ENCODE measurements at regions not wholly inside any gene's neighbourhood (a gene's known extent, or its start where the extent isn't known, plus 50 kb on each side); places are given as distances from the start of the nearest gene placed in this dataset.

DNA sequence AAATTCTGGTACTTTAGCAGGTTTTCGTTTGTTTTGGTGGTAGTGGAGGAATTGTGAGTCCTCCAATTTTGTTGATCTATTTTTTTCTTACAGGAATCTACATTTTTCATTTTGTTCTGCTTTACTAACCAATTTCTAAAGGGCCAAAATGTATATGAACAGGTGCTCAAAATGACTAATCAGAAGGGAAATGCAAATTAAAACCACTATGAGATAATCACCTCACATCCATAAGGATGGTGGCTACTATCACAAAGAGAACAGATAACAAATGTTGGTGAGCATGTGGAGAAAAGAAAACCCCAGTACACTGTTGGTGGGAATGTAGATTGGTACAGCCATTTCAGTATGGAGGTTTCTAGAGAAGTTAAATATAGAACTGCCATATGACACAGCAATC lies 134.2 kb downstream of the LMO4 start:
- Histone ChIP-seq H3K4me3 (ENCODE audit: low read depth, low read length) (no peak overlapping the region), H3K4me1 (ENCODE audit: control insufficient read depth, insufficient read depth, low read length, poor library complexity, severe bottlenecking) (no peaks in the 10 kb centered on the region), H3K36me3 (ENCODE audit: control insufficient read depth, insufficient read depth, low read length) (no peaks in the 10 kb centered on the region), H3K9me3 (ENCODE audit: control insufficient read depth in 2 of 2, low read length in 2 of 2) (no peaks in the 10 kb centered on the region), H3K27ac (ENCODE audit: insufficient read depth, low read length, poor library complexity, severe bottlenecking) (no peak overlapping the region), H3K27me3 (ENCODE audit: control insufficient read depth, insufficient read depth, low read length) (no peaks in the 10 kb centered on the region)
- Mint-ChIP-seq H3K9me3 (peaks cover 1 to 13% (median 3%) of the 10 kb centered on the region in 7 donors), H3K36me3 (no peaks in the 10 kb centered on the region), H3K27ac (no peak overlapping the region), H3K4me3 (no peak overlapping the region), H3K4me1 (no peaks in the 10 kb centered on the region), H3K27me3 (no peaks in the 10 kb centered on the region)
- ATAC-seq (ENCODE audit: low read depth in 2 of 2) (no peak), DNase-seq (no peak)

DNA sequence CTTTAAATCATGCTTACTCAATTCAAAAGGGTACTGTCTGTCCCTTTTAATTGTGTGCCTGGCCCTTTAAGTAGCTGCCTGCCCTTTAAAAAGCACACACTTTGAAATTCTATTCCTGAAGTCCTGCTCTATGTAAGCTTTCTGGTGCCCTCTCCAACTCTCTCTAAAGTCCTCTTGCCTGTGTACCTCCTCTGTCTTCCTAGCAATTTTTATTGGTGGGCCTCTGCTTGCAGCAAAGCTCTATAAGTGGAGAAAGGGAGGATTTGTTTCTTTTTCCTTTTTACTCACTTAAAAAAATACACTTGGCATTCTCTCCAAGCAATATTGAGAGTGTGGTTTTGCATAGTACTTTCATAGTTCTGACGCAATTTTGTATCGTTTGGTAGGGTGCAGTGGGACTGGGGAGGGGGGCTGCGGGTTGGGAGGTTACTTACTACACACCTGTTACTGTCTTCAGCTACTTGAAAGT lies 135.4 kb downstream of the LMO4 start:
- no peak for DNase-seq
- no peaks in the 10 kb centered on the region for H3K4me1 ChIP-seq (ENCODE audit: control insufficient read depth, insufficient read depth, low read length, poor library complexity, severe bottlenecking)
- no peak for ATAC-seq (ENCODE audit: low read depth in 2 of 2)
- Mint-ChIP-seq H3K4me1 (no peaks in the 10 kb centered on the region), H3K27me3 (no peaks in the 10 kb centered on the region), H3K9me3 (peaks cover 0 to 13% (median 3%) of the 10 kb centered on the region in 7 donors), H3K36me3 (no peaks in the 10 kb centered on the region), H3K27ac (no peak overlapping the region), H3K4me3 (no peak overlapping the region)
- H3K36me3 ChIP-seq (ENCODE audit: control insufficient read depth, insufficient read depth, low read length), result no peaks in the 10 kb centered on the region
- H3K27ac ChIP-seq (ENCODE audit: insufficient read depth, low read length, poor library complexity, severe bottlenecking), result no peak overlapping the region
- H3K4me3 ChIP-seq (ENCODE audit: low read depth, low read length), result no peak overlapping the region
- no peaks in the 10 kb centered on the region for H3K27me3 ChIP-seq (ENCODE audit: control insufficient read depth, insufficient read depth, low read length)
- H3K9me3 ChIP-seq (ENCODE audit: control insufficient read depth in 2 of 2, low read length in 2 of 2), result no peaks in the 10 kb centered on the region

DNA sequence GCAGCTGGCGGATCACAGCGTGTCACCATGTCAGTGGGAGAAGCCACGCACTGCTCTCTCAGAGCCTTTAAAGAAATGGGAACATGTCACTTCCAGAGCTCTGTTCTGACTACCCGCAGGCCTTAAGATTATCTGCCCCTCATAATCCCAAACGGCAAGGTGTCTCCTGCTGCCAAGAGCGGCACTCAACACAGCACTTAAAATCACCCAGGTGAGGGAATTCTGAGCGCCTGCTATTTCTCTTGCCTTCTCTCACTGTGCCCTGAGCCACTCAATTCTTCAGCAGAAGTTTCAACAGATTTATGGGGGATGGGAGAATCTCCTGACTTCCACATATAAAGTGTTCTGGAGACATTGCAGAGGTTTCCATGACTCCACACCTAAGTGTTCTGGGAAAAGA lies 137.9 kb downstream of the LMO4 start:
- Histone ChIP-seq H3K4me3 (ENCODE audit: low read depth, low read length) (no peak overlapping the region), H3K27me3 (ENCODE audit: control insufficient read depth, insufficient read depth, low read length) (no peaks in the 10 kb centered on the region), H3K36me3 (ENCODE audit: control insufficient read depth, insufficient read depth, low read length) (no peaks in the 10 kb centered on the region), H3K4me1 (ENCODE audit: control insufficient read depth, insufficient read depth, low read length, poor library complexity, severe bottlenecking) (no peaks in the 10 kb centered on the region), H3K27ac (ENCODE audit: insufficient read depth, low read length, poor library complexity, severe bottlenecking) (no peak overlapping the region), H3K9me3 (ENCODE audit: control insufficient read depth in 2 of 2, low read length in 2 of 2) (no peaks in the 10 kb centered on the region)
- Mint-ChIP-seq H3K27me3 (no peaks in the 10 kb centered on the region), H3K4me3 (no peak overlapping the region), H3K27ac (no peak overlapping the region), H3K9me3 (peaks cover 0 to 3% (median 0%) of the 10 kb centered on the region in 7 donors), H3K36me3 (no peaks in the 10 kb centered on the region), H3K4me1 (no peaks in the 10 kb centered on the region)
- ATAC-seq (ENCODE audit: low read depth in 2 of 2) (no peak), DNase-seq (no peak)

DNA sequence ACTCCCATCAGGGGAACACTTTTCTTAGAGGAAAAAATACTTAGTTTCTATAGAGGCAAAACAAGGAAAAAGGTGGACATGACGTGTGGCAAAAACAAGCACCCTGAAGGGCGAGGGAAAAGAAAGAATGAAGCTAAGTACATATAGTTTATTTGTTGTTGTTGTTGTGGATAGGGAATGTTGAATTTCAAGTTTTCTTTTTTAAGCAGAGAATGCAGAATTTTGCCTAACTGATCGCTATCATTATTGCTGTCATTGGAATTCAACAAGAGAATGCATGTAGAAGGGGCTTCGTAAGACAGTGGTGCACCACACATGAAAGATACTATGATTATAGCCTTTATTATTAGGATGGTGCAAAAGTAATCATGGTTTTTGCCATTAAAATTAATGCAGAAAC lies 144.0 kb downstream of the LMO4 start:
- Mint-ChIP-seq H3K36me3 (no peaks in the 10 kb centered on the region), H3K27ac (no peak overlapping the region), H3K27me3 (no peaks in the 10 kb centered on the region), H3K4me1 (no peaks in the 10 kb centered on the region), H3K9me3 (peaks cover 0 to 5% (median 1%) of the 10 kb centered on the region in 7 donors), H3K4me3 (no peak overlapping the region)
- Histone ChIP-seq H3K27ac (ENCODE audit: insufficient read depth, low read length, poor library complexity, severe bottlenecking) (no peak overlapping the region), H3K4me3 (ENCODE audit: low read depth, low read length) (no peak overlapping the region), H3K4me1 (ENCODE audit: control insufficient read depth, insufficient read depth, low read length, poor library complexity, severe bottlenecking) (no peaks in the 10 kb centered on the region), H3K36me3 (ENCODE audit: control insufficient read depth, insufficient read depth, low read length) (no peaks in the 10 kb centered on the region), H3K27me3 (ENCODE audit: control insufficient read depth, insufficient read depth, low read length) (no peaks in the 10 kb centered on the region), H3K9me3 (ENCODE audit: control insufficient read depth in 2 of 2, low read length in 2 of 2) (no peaks in the 10 kb centered on the region)
- ATAC-seq (ENCODE audit: low read depth in 2 of 2) (no peak), DNase-seq (no peak)

DNA sequence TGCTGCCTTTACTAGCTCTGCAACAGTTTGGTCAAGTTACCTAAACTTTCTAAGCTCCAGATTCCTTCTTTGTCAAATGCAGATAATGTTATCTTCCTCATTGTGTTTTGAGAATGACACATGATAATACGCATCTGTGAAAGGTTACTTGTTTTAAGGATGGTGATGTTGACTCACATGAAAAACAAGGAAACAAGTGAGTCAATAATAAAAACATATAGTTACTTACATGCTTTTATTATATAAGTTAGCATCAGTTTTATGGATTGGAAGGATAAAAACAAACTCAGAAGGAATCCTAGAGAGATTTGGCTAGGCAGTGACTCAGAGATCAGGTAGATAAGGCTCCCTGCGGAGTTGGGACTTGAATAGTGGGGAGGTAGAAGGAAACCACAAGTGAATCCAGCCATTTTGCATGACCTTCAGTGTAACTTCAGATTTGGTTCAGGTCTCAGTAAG lies 144.6 kb downstream of the LMO4 start:
- no peak for DNase-seq
- no peaks in the 10 kb centered on the region for H3K36me3 Mint-ChIP-seq
- Histone ChIP-seq H3K27ac (ENCODE audit: insufficient read depth, low read length, poor library complexity, severe bottlenecking) (no peak overlapping the region), H3K4me1 (ENCODE audit: control insufficient read depth, insufficient read depth, low read length, poor library complexity, severe bottlenecking) (no peaks in the 10 kb centered on the region), H3K27me3 (ENCODE audit: control insufficient read depth, insufficient read depth, low read length) (no peaks in the 10 kb centered on the region), H3K9me3 (ENCODE audit: control insufficient read depth in 2 of 2, low read length in 2 of 2) (no peaks in the 10 kb centered on the region), H3K36me3 (ENCODE audit: control insufficient read depth, insufficient read depth, low read length) (no peaks in the 10 kb centered on the region), H3K4me3 (ENCODE audit: low read depth, low read length) (no peak overlapping the region)
- no peaks in the 10 kb centered on the region for H3K27me3 Mint-ChIP-seq
- no peak for ATAC-seq (ENCODE audit: low read depth in 2 of 2)
- no peaks in the 10 kb centered on the region for H3K4me1 Mint-ChIP-seq
- peaks cover 0 to 5% (median 1%) of the 10 kb centered on the region in 7 donors for H3K9me3 Mint-ChIP-seq
- no peak overlapping the region for H3K27ac Mint-ChIP-seq
- H3K4me3 Mint-ChIP-seq, result no peak overlapping the region

DNA sequence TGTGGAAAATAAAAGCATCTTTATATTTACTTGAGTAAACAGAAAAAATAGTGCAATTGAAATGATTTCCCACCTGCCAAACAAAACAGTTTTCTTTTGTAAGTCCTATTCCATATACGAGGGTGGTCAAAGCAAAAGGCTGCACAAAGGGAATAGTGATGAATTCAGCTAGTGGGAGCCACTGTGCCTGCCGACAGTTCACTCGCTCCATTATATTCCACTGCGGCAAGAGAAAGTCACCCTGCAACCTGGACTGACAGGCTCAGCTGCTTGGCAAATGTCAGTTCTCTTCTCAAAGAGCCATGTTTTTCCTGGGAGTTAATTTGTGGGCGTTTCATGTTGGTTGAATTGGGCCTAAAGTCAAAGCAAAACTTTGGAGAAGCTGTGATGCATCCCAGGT lies 145.4 kb downstream of the LMO4 start:
- H3K27ac ChIP-seq (ENCODE audit: insufficient read depth, low read length, poor library complexity, severe bottlenecking), result no peak overlapping the region
- DNase-seq (no peak), ATAC-seq (ENCODE audit: low read depth in 2 of 2) (no peak)
- H3K4me3 Mint-ChIP-seq, result no peak overlapping the region
- H3K9me3 Mint-ChIP-seq, result peaks cover 0 to 5% (median 1%) of the 10 kb centered on the region in 7 donors
- no peaks in the 10 kb centered on the region for H3K36me3 Mint-ChIP-seq
- H3K27ac Mint-ChIP-seq, result no peak overlapping the region
- H3K4me1 ChIP-seq (ENCODE audit: control insufficient read depth, insufficient read depth, low read length, poor library complexity, severe bottlenecking), result no peaks in the 10 kb centered on the region
- H3K36me3 ChIP-seq (ENCODE audit: control insufficient read depth, insufficient read depth, low read length), result no peaks in the 10 kb centered on the region
- no peaks in the 10 kb centered on the region for H3K27me3 ChIP-seq (ENCODE audit: control insufficient read depth, insufficient read depth, low read length)
- H3K9me3 ChIP-seq (ENCODE audit: control insufficient read depth in 2 of 2, low read length in 2 of 2), result no peaks in the 10 kb centered on the region
- no peaks in the 10 kb centered on the region for H3K27me3 Mint-ChIP-seq
- H3K4me1 Mint-ChIP-seq, result no peaks in the 10 kb centered on the region
- no peak overlapping the region for H3K4me3 ChIP-seq (ENCODE audit: low read depth, low read length)

DNA sequence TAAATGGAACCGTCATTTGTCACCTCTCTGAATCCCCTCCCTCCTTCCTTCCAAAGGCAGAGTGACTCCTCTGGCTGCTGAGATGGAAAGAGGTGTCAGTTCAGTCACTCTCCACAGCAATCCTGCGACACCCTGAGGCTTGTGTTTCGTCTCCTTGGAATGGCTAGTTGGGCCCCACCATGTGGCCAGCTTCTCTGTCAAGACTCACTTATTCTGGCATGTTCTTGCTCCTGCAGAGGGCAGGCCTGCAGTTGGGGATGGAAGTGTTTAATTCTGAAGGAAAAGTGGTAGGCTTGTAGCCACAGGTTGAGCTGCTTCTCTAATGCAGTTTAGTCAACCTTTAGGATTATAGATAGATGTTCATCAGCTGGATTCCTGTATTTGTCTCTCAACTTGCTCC lies 149.6 kb downstream of the LMO4 start:
- no peak overlapping the region for H3K27ac Mint-ChIP-seq
- ATAC-seq (ENCODE audit: low read depth in 2 of 2), result no peak
- H3K9me3 Mint-ChIP-seq, result peaks cover 0 to 5% (median 0%) of the 10 kb centered on the region in 7 donors

DNA sequence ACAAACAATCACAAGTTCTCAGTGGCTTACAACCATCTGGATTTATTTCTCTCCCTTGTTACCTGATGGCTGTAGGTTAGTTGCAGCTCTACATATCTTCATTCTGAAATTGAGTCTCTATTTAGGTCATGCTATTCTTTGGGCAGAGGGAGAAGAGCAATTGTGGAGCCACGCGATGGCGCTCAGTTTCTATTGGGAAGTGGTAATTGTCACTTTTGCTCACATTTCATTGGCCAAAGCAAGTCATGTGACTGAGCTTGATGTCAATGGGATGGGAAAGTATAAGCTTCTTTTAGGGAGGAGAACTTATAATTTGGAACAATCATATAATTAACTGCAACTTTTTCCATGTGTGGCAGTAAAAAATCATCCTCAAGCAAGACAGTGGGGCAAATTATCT lies 166.5 kb downstream of the LMO4 start:
- no peaks in the 10 kb centered on the region for H3K9me3 ChIP-seq (ENCODE audit: control insufficient read depth in 2 of 2, low read length in 2 of 2)
- H3K4me1 ChIP-seq (ENCODE audit: control insufficient read depth, insufficient read depth, low read length, poor library complexity, severe bottlenecking), result no peaks in the 10 kb centered on the region
- no peak for DNase-seq
- Mint-ChIP-seq H3K4me1 (no peaks in the 10 kb centered on the region), H3K27ac (no peak overlapping the region), H3K9me3 (peaks cover 0 to 1% (median 0%) of the 10 kb centered on the region in 7 donors), H3K4me3 (no peak overlapping the region), H3K27me3 (peaks cover 4% of the 10 kb centered on the region), H3K36me3 (no peaks in the 10 kb centered on the region)
- no peaks in the 10 kb centered on the region for H3K36me3 ChIP-seq (ENCODE audit: control insufficient read depth, insufficient read depth, low read length)
- H3K27ac ChIP-seq (ENCODE audit: insufficient read depth, low read length, poor library complexity, severe bottlenecking), result no peak overlapping the region
- ATAC-seq (ENCODE audit: low read depth in 2 of 2), result no peak
- no peak overlapping the region for H3K4me3 ChIP-seq (ENCODE audit: low read depth, low read length)
- H3K27me3 ChIP-seq (ENCODE audit: control insufficient read depth, insufficient read depth, low read length), result no peaks in the 10 kb centered on the region

More for the DNA sequence above, 149.6 kb downstream of the LMO4 start:
- H3K9me3 ChIP-seq (ENCODE audit: control insufficient read depth in 2 of 2, low read length in 2 of 2), result no peaks in the 10 kb centered on the region
- H3K4me3 ChIP-seq (ENCODE audit: low read depth, low read length), result no peak overlapping the region
- no peaks in the 10 kb centered on the region for H3K4me1 Mint-ChIP-seq
- no peaks in the 10 kb centered on the region for H3K27me3 ChIP-seq (ENCODE audit: control insufficient read depth, insufficient read depth, low read length)
- no peaks in the 10 kb centered on the region for H3K36me3 ChIP-seq (ENCODE audit: control insufficient read depth, insufficient read depth, low read length)
- no peaks in the 10 kb centered on the region for H3K4me1 ChIP-seq (ENCODE audit: control insufficient read depth, insufficient read depth, low read length, poor library complexity, severe bottlenecking)
- H3K27me3 Mint-ChIP-seq, result no peaks in the 10 kb centered on the region
- no peak overlapping the region for H3K27ac ChIP-seq (ENCODE audit: insufficient read depth, low read length, poor library complexity, severe bottlenecking)
- no peaks in the 10 kb centered on the region for H3K36me3 Mint-ChIP-seq
- H3K4me3 Mint-ChIP-seq, result no peak overlapping the region
- no peak for DNase-seq

All from CD4-positive, CD25-positive, alpha-beta regulatory T cell (primary cell).